GM19035 (cell line): ENCODE measurements at regions not wholly inside any gene's neighbourhood (a gene's known extent, or its start where the extent isn't known, plus 50 kb on each side); places are given as distances from the start of the nearest gene placed in this dataset.
"Not testable (repeated sequence)": the region's sequence is repeated elsewhere in the genome, so short reads cannot be mapped to it uniquely, and the experiment has no call there.

ENCODE experiments used
- ATAC-seq: cut with Tn5 transposase; IDR thresholded peaks from one replicate; pipeline ENCODE4 v1.9.1; 2021; ENCODE audit not compliant: unreplicated experiment

DNA sequence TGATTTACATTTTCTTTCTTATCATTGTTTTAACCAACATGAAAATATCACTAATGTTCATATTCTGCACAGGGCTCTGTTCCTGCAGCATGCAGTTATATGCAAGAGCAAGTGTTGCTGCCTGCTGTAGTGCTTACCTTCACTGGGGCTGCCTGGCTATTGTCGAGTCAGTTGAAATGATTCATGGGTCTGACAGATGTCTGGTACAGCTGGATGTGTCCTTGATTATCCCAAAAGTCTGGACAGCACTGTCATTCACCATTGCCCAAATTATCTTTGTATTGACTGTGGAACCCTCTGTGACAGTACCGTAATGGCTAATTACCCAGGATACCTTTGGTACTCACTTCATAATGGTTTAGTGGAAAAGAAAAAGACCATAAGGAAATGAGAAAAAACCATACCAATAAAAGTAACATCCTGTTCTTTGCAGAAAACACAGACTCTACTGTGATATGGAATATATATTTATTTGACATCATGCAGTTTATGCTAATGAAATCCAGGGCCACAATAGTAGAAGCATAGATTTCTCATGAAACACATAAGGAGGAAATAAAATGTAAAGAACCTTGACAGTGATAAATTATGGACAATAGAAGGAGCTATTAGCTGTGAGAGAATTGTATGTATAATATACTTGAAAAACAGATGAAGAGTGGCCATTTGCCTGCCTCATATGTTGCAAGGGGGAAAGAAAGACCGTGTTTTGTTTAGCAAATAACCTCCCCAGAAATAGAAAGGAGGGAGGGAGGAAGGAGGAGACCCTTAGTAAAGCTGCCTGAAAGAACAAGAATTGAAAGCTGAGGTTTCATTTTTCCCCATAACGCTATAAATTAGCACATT lies 249.8 kb upstream of the ATP5MC3 start:
- no peak for ATAC-seq

DNA sequence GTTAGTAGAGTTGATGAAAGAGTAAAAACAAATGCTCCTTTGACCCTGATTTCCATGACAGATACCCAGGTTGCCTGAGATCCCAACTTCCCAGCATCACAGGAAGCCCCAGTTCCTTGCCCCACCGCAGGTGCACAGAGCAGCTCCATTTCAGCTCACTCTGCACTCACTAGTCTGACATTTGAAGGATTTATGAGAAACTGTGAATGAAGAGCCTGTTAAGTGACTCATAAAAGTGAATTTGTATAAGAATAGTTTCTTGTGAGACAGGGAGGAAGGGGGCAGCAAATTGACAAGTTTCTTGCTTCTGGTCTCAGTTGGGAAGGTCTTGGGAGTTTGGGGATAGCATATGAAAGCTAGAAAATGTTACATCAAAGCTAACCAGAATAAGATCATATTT lies 248.7 kb upstream of the ATP5MC3 start:
- no peak for ATAC-seq

DNA sequence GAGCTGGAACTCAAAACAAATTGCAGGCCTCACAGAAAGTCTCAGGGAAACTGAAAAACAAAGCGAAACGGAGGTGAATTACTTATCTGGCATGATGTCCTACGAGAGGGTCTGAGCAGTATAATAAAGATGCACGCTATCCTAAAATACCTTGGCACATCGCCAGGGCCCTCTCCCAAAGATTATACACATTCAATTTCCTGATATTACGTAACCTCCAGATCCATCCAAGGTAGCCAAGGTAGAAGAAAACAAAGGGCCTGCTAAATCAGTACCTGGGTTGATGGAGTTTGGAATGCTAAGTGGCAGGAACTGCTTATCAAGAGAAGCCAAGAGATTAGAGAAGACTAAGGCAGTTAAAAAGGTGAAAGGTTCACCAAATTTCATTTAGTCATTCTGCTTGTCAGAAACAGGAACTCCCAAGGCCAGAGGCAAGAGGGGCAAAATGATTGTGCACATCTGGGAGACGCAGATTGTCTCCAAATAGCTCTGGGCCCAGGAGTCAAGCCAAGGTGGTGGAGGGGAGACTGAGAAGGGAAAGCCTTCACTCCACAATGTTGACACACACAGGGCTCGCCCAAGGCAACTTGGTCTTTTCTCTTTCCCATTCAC lies 236.8 kb upstream of the ATP5MC3 start:
- no peak for ATAC-seq

DNA sequence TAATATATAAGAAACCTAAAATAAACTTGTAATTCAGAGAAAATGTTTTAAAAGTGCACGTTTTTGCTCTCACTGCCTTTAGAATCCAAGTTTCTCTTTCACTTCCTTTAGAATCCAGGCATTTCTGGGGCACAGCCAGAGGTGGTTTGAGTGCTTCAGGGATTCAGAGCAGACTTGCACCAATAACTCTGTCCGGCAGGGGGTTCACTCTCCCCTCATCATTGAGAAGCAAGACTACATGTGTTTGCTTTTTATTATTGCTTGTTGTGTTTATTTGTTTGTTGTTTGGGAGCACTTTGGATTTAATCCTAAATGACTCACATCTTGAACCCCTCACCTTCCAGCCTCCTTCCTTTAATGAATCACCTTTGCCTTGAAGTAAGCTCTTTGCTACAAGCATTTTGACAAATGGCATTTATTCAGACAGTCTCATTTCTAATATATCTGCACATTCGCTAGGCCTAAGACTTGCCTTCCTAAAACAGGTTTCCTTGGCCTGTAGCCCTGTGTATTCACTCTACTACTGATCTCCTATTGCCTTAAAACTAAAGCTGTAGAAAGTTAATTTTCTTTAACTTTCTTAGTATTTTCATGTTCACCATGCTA lies 233.5 kb upstream of the ATP5MC3 start:
- no peak for ATAC-seq

DNA sequence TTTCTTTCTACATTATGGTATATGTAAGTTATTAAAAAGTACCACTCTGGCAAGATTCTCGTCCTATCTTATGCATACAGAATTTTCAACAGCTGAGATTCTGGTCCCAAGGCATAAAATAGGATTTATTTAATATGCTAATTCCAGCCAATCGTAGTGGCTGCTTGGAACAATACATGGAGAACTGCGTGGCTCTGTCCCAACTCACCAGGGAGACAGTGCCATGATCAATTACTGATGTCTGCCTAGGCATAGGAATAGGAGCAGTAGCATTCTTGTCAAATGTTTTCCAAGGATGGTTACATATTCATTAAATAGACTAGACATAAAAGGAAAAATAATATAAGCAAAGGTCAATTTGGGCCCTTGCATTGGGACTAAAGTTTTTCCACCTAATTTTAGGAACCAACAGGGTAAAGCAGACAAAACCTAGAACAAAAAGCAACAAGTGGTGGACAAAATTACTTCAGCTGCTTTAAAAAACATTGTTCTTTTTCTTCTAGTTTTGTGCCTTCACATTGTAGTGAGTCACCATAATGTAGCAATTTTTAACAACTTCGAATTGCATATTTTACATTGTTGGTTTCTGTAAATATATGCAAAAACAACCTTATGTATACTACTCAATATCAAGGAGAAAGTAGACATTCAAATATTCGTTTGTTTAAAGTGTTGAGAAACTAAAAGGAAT lies 232.8 kb upstream of the ATP5MC3 start:
- no peak for ATAC-seq

DNA sequence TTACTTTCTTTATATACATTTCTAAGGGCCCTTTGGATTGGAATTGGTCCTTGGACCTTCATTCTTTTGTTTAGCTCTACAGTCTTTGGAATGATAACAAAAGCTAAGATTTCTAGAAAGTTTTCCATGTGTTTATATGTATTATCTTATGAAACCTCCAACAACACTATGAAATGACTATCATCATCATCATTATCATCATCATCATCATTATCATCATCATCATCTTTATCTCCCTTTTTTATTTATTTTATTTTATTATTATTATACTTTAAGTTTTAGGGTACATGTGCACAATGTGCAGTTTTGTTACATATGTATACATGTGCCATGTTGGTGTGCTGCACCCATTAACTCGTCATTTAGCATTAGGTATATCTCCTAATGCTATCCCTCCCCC lies 229.4 kb upstream of the ATP5MC3 start:
- not testable (repeated sequence) for ATAC-seq

DNA sequence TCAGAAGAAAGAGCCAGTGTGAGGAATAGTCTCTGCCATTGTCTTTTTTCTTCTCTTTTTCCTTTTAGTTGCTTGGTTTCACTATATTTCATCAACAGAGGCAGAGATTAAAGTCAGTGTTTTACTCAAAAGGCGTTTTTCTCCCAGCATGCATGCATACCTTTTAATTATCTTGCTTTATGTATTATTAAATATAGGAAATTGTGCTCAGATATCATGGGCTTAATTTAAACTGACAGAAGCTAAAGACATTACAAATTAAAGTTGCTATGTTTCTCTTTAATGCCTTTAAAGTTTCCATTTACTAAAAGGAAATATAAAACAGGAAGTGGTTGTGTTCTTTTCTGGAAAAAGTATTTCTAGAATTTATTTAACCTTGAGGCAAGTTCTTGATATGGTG lies 223.3 kb upstream of the ATP5MC3 start:
- no peak for ATAC-seq

DNA sequence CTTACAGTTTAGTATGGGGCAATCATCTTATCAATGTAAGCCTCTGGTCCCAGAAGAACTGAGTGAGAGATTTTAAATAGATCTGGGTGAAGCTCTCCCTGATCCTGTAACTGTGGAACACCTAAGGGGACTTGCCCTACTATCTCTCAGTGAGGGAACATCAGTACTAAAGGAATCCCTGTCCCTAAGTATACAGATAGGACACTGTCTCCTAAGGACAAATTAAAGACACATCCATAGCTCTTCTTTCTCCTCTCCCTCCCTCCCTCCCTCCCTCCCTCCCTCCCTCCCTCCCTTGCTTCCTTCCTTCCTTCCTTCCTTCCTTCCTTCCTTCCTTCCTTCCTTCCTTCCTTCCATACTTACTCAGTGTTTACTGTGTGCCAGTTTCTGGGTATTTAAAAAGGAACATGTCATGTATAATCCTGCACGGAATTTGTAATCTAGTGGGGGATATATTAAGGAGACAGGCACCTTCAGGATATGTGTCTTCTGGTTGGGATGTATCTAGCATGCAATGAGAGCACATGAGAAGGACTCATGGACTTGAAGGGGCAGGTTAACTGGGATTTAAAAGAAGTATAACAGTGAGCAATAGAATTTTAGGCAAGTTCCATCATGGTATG lies 222.2 kb upstream of the ATP5MC3 start:
- no peak for ATAC-seq

DNA sequence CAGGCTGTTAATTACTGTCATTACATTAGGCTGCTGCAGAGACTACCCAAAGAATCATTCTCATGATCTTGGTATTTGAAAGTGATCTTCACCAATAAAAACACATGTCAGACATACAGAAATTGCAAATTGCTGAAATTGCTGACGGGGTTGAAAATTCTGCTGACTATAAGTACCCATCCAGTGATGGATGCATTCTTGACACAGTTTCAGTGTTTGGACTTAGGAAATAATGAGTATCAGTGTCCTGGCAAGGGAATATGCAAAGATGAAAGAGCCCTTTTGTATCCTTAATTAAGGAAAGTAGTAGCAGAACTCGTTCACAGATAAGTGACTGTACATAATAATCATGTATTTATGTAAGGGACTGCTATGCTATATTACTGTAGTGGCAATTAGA lies 221.1 kb upstream of the ATP5MC3 start:
- no peak for ATAC-seq

DNA sequence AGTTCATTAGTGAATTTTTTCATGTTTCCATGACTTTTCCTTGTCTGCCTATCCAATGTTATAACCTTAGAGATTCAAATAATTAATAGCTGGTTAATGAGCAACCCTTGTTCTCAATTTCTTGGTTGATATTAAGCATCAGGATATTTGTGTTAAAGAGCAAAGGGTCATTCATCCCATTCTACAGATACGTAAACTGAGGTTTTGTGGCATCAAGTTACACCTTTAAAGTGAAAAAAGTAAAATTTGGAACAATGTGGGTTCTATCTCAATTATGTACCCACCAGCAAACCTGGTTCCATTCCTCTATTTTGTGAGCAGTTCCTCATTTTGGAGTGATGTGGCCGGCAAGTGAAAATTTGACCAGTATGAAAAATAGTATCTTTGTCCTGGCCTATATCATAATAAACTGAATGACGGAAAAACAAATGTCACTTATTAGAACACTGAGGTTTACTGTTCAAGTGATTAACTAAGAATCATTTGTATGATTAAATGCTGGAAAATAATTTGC lies 220.5 kb upstream of the ATP5MC3 start:
- ATAC-seq = no peak

DNA sequence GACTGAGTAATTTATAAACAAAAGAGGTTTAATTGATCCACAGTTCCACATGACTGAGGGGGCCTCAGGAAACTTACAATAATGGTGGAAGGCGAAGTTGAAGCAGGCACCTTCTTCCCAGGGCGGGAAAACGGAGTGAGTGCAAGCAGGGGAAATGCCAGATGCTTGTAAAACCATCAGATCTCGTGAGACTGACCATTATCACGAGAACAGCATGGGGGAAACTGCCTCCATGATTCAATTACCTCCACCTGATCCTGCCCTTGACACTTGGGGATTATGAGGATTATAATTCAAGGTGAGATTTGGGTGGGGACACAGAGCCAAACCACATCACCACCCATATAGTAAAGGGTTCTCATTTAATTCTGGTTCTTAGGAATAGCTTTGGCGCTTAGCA lies 219.5 kb upstream of the ATP5MC3 start:
- ATAC-seq = no peak

DNA sequence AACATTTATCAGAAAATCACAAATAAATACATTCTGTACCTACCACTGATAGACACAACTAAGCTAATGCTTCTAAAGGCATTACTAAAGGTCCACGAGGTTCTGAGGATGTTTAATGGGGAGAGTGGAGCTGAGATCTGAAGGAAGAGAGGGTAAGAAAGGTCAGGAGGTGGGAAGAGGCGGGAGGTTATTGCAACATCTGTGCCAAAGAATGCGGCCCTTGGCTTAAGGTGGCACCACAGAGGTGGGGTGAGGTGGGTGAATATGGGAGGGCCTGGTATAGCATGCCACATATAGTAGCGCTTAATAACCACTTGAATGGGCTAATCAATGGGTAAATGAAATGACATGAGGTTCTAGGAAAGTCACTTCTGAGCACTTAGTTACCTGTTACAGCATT lies 217.8 kb upstream of the ATP5MC3 start:
- no peak for ATAC-seq

DNA sequence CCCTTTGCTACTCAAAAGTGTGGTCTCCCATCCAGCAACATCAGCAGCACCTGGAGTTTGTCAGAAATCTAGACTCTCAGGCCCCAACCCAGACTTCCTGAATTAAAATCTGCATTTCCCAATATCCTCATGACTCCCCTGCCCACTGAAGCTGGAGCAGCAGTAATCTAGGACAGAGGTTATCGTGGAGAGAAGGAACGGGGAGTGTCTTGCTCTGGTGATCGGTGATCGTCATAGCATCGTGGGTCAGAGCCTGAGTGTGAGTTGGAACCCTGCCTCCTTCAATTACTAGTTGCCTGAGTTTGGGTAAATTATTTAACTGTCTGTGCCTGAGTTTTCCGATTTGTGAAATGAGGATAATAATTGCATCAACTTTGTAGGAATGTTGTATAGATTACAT lies 217.3 kb upstream of the ATP5MC3 start:
- ATAC-seq = no peak

DNA sequence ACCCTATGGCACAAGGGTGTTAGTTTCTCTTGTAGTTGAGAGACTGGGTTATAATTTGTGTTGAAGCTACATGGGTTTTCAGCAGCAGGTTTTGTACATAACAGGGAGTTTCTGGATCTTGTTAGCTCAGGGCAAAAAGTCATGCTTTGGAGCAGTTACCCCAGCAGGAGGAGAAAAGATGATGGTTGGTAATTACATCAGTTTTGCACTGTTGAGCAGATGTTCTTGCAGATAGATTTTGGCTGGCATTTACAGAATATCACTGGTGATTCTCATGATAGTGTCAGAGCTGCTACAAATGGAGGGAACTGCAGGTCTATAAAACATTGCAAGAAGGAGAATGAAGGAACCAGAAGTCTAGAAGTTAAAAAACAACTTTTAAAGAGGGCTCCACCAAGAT lies 215.2 kb upstream of the ATP5MC3 start:
- no peak for ATAC-seq

DNA sequence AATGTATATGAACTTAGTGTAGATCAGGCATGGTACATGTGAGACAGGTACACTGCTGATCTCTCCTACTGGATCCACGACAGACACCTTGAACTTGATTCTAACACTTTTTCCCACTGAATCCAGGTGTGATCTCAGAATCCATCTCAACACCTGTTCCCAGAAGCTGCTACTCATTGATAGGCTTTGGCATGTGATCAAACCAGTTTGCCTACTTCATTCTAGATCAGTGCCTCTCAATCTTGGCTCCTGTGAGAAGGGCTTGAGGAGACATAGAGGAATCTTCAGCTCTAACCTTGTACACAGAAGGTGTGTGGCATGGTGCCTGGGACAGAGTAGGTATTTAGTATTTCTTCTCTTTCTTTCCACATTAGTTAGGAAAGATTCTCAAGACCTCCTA lies 212.3 kb upstream of the ATP5MC3 start:
- ATAC-seq = no peak

DNA sequence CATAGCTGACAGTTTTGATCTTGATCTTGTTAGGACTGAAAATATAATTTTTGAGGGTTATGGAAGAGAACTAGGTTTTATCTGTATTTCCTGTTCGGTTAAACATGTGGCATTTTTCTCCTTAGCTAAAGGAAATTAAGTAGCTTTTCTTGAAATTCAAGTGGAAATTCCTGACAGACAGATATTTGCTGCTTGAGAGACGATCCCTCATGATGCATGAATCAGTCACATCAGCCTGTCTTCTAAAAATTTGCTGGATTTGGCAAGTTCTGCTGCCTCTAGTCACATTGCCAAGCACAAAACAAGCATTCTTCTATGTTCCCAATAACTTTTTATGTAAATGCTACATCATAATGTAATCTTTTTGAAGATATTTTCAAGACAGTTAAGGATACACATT lies 201.8 kb upstream of the ATP5MC3 start:
- no peak for ATAC-seq

DNA sequence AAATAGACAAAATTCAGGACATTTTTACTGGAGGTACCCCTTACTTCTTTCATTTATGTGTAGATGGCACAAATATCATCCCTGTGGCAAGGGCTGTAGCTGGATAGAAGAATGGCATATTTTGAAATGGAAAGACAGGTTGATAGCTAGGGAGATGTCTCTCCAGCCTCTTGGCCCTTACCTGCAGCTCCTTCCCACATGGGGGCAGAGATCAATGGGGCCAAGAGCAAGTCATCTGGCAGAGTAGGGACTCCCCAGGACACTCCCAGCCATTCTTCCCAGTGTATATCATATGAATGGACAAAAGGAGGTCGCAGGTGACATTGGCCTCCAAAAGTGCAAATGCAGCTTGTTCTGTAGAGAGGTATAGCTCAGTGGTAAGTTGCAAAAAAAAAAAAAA lies 192.2 kb upstream of the ATP5MC3 start:
- no peak for ATAC-seq

DNA sequence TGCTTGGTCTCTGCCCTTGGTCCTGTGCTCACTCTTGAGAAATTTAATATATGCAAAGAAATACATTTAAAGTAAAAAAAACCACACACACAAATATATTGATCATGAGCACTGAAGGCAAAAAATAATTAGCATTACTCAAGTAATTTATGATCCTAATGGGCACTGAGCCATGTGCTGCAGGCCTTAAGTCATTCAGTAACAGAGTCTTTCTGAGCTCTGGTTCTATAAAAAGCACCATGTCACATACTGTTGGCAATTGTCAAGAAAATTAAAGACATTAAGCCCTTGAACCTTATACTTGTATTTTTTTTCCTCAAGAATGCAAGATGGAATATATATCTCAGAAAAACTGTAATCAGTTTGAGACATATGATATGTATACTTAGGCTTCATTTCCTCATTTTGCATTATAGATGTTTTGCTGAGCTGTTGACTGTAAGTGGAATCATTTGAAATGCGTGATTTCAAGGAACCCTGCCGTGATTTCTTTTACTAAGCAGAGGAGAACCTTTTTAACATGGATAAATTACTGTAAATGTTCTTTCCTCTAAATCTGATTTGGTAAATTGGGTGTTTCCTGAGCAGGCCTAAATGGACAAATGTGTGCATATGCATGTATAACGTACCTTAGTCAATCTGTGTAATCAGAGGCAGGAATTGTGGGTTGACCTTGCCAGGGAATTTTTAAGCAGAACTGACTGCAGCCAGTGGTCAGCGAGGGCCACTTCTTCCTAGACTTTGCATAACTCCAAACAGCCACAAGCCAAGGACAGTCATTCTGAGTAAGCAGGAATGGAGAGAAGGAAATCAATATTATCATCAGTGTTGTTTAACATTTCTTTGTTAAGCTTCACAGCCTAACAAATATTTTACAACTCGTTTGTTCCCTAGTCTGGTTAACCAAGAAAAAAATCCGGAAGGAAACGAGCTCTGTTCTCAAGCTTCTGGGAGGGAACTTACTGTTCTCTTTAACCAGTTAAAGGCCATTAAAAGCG lies 191.5 kb upstream of the ATP5MC3 start:
- no peak for ATAC-seq

DNA sequence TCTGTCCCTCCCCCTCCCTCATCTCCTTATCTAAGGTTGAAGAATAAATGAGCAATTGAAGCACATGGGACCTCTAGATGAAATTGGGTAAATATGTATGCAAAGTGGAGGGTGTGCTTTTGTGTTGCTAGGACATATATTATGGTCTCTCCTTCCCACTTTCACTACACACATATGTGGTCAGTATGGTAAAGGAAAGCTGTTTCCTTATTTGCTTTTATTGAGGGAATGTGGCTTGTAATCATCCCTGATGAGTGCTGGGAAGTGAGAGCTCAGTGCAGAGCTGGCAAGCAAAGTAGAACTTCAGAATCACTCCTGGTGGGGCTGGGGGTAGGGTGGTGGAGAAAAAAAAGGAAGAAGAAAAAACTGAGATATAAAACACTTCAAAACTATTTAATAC lies 189.9 kb upstream of the ATP5MC3 start:
- ATAC-seq = no peak

DNA sequence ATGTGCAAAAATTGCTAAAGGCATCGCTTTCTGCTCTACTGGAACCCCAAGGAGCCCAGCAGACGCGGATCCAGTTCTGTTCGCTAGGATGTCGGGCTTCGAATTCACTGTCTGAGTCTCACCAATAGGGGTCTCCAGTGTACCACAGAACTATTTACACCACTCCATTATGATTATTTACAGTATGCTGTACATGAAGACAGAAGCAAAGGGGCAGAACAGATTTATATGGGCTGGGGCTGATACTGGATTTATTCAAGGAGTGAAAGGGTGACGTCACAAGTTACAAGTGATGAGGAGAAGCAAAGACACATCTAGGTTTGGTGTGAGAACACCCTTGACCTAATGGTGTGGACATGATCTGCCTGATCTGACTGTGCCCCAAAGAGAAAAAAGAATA lies 185.3 kb upstream of the ATP5MC3 start:
- ATAC-seq = peak; percentile 88
